Transverse colon (tissue), 4 donors: ENCODE measurements at regions not wholly inside any gene's neighbourhood (a gene's known extent, or its start where the extent isn't known, plus 50 kb on each side); places are given as distances from the start of the nearest gene placed in this dataset.

Experiments used
- CTCF ChIP-seq, 5 experiments: fragments of 200-600 bp in 3 of 5; fragments of 450-650 bp in 2 of 5; sonication (generic) in 3 of 5; IDR thresholded peaks; 1 replicate in 2 of 5; 2 replicates in 3 of 5; pipeline ENCODE4 v1.5.1; 2016 to 2017; ENCODE audit warnings: antibody characterized with exemption in 5 of 5, inconsistent platforms in 3 of 5, mild to moderate bottlenecking in 2 of 5, moderate library complexity in 1 of 5
- POLR2AphosphoS5 ChIP-seq, 3 donors: sonication (generic); formaldehyde crosslinking; IDR thresholded peaks; one replicate each; pipeline ENCODE4 v1.6.1; 2016; ENCODE audit warnings: antibody characterized with exemption in 3 of 3

- TF ChIP-seq CTCF (IDR thresholded peaks at IDR 0.05) (no peak), POLR2AphosphoS5 (IDR thresholded peaks at IDR 0.05) (no peak)
Measured at GRCh38 chr4:155540698-155541097, 126.0 kb upstream of the GUCY1A1 start.
